H1 (cell line): ENCODE measurements at regions not wholly inside any gene's neighbourhood (a gene's known extent, or its start where the extent isn't known, plus 50 kb on each side); places are given as distances from the start of the nearest gene placed in this dataset.

ENCODE experiments used
- EZH2 ChIP-seq: fragments of 200-600 bp; sonication (generic); IDR thresholded peaks from 2 replicates; pipeline ENCODE4 v1.7.1; 2012; ENCODE audit warnings: low read depth, mild to moderate bottlenecking, moderate library complexity, low read length, inconsistent platforms; ENCODE audit not compliant: severe bottlenecking
- POLR2AphosphoS5 ChIP-seq: IDR thresholded peaks from 2 replicates; pipeline ENCODE4 v1.6.1; 2011; ENCODE audit warnings: low read depth, low read length
- USF2 ChIP-seq: IDR thresholded peaks from 2 replicates; pipeline ENCODE4 v1.6.1; 2011; ENCODE audit warnings: low read length, improper control_type of control experiment
- TF ChIP-seq, protein P1 (sequence below), 3 experiments: IDR thresholded peaks; 1 replicate in 2 of 3; 2 replicates in 1 of 3; pipeline versions ENCODE4 v1.5.1 to v1.6.1; 2011; ENCODE audit warnings: low read length in 3 of 3, mild to moderate bottlenecking in 3 of 3, inconsistent platforms in 2 of 3, low read depth in 1 of 3, moderate library complexity in 1 of 3; ENCODE audit not compliant: insufficient read depth in 1 of 3; ENCODE audit errors: control extremely low read depth in 1 of 3

GRCh38 chr11:96715208-96715607 is 325.4 kb downstream of the JRKL start:
- no peak for TF ChIP-seq POLR2AphosphoS5
- TF ChIP-seq EZH2: no peak
- TF ChIP-seq USF2: no peak
- TF ChIP-seq, protein P1, sequence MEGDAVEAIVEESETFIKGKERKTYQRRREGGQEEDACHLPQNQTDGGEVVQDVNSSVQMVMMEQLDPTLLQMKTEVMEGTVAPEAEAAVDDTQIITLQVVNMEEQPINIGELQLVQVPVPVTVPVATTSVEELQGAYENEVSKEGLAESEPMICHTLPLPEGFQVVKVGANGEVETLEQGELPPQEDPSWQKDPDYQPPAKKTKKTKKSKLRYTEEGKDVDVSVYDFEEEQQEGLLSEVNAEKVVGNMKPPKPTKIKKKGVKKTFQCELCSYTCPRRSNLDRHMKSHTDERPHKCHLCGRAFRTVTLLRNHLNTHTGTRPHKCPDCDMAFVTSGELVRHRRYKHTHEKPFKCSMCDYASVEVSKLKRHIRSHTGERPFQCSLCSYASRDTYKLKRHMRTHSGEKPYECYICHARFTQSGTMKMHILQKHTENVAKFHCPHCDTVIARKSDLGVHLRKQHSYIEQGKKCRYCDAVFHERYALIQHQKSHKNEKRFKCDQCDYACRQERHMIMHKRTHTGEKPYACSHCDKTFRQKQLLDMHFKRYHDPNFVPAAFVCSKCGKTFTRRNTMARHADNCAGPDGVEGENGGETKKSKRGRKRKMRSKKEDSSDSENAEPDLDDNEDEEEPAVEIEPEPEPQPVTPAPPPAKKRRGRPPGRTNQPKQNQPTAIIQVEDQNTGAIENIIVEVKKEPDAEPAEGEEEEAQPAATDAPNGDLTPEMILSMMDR (IDR thresholded peaks at IDR 0.05; ENCODE audit: control extremely low read depth in 1 of 3, insufficient read depth in 1 of 3, low read depth in 1 of 3, low read length in 3 of 3): no peak
